ENCODE measurements at regions not wholly inside any gene's neighbourhood (a gene's known extent, or its start where the extent isn't known, plus 50 kb on each side); places are given as distances from the start of the nearest gene placed in this dataset.

DNA sequence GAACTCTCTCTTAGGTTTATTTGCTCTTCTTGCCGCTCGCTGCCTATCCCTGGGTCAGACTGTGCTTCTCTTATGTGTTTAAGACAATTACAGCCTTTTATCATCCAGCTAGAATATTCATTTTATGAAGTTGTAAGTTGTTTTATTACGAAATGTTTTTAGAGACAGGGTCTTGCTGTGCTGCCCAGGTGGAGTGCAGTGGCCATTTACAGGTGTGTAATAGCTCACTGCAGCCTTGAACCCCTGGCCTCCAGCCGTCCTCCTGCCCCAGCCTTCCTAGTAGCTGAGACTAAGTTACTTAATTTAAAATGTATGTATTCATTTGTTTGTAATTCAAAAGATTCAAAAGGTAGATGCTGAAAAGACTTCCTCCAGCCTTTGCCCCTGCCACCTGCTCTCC lies 99.0 kb upstream of the KIF26B start:
- Histone ChIP-seq H3K4me1 (no peaks in the 10 kb centered on the region), H3K27me3 (no peaks in the 10 kb centered on the region), H3K36me3 (no peaks in the 10 kb centered on the region), H3K4me3 (no peak overlapping the region), H3K9me3 (no peaks in the 10 kb centered on the region), H3K27ac (no peak overlapping the region)
- no peak for DNase-seq (ENCODE audit: low spot score in 2 of 2)
- intact Hi-C loops (cut with DNase I), result no loop called here
- TF ChIP-seq, protein P1, sequence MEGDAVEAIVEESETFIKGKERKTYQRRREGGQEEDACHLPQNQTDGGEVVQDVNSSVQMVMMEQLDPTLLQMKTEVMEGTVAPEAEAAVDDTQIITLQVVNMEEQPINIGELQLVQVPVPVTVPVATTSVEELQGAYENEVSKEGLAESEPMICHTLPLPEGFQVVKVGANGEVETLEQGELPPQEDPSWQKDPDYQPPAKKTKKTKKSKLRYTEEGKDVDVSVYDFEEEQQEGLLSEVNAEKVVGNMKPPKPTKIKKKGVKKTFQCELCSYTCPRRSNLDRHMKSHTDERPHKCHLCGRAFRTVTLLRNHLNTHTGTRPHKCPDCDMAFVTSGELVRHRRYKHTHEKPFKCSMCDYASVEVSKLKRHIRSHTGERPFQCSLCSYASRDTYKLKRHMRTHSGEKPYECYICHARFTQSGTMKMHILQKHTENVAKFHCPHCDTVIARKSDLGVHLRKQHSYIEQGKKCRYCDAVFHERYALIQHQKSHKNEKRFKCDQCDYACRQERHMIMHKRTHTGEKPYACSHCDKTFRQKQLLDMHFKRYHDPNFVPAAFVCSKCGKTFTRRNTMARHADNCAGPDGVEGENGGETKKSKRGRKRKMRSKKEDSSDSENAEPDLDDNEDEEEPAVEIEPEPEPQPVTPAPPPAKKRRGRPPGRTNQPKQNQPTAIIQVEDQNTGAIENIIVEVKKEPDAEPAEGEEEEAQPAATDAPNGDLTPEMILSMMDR (IDR thresholded peaks at IDR 0.05), result no peak

- no peak overlapping the region for H3K27ac ChIP-seq
- H3K4me3 ChIP-seq, result no peak overlapping the region
- intact Hi-C loops (cut with DNase I), result no loop called here
Observed at GRCh38 chr1:245054507-245055270, 100.1 kb upstream of the KIF26B start.

DNA sequence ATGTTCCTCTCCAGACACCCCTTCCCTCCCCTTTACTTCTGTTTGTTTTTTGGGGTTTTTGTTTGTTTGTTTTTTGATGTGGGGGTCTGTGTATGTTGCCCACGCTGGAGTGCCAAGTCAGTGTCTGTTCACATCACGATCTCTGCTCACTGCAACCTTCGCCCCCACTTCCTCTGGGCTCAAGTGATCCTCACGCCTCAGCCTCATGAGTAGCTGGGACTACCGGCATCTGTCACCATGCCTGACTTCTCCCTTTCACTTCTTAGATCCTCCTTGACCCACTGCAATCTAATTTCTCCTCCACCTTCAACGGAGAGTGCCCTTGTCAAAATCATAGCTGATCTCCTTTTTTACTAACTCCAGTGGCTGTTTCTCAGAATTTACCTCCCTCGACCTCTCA lies 100.7 kb upstream of the KIF26B start:
- TF ChIP-seq, protein P1 (IDR thresholded peaks at IDR 0.05), result no peak
- H3K36me3 ChIP-seq, result no peaks in the 10 kb centered on the region
- no peaks in the 10 kb centered on the region for H3K9me3 ChIP-seq
- H3K4me3 ChIP-seq, result no peak overlapping the region
- H3K4me1 ChIP-seq, result no peaks in the 10 kb centered on the region
- no peak for DNase-seq (ENCODE audit: low spot score in 2 of 2)
- intact Hi-C loops (cut with DNase I), result no loop called here
- H3K27me3 ChIP-seq, result no peaks in the 10 kb centered on the region
- H3K27ac ChIP-seq, result no peak overlapping the region

More at GRCh38 chr1:245054507-245055270, 100.1 kb upstream of the KIF26B start:
- Histone ChIP-seq H3K36me3 (no peaks in the 10 kb centered on the region), H3K4me1 (no peaks in the 10 kb centered on the region), H3K27me3 (no peaks in the 10 kb centered on the region), H3K9me3 (no peaks in the 10 kb centered on the region)
- TF ChIP-seq, protein P1 (IDR thresholded peaks at IDR 0.05), result no peak
- no peak for DNase-seq (ENCODE audit: low spot score in 2 of 2)

GRCh38 chr1:245052258-245052657 lies 102.5 kb upstream of the KIF26B start:
- intact Hi-C loops (cut with DNase I), result no loop called here

DNA sequence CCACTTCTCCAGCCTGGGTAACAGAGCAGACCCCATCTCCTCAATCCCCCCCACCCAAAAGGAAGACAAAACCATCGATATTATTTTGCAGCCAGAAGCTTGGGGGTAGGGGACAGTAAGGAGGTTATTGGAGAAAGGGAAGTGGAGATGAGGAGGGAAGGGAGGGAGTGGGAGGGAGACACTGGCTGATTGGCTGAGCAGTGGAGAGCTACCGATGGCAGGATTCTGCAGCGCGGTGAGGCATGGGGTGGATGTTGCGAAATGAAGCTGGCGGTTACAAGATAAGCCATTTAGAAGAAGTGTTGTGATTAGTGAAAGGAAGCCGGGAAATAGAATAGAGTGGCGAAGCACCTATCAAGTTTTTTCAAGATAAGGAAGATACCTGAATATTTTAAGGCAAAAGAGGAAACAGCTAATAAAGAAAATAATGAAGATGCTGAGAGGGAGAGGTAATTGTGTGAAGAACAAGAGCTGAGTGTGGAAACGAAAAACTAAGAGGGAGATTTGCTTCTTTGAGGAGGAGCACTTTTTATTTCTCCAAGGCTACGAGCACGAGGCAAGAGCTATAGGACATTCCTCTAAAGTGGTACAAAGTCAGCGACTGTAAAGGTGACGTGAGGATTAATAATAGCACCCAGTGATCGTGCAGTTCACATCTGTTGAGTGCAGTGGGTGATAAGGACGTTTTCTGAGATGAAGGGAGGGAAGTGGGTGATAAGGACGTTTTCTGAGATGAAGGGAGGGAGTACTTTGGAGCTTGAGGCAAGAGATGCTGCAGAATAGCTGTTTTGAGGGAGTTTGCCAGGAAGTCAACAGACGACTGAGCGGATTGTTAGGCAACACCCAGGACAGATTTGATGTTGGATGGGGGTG lies 103.2 kb upstream of the KIF26B start:
- intact Hi-C loops (cut with DNase I), result no loop called here
- DNase-seq (ENCODE audit: low spot score in 2 of 2), result no peak
- TF ChIP-seq, protein P1 (IDR thresholded peaks at IDR 0.05), result no peak
- Histone ChIP-seq H3K27ac (no peak overlapping the region), H3K4me3 (no peak overlapping the region), H3K27me3 (no peaks in the 10 kb centered on the region), H3K36me3 (no peaks in the 10 kb centered on the region), H3K9me3 (no peaks in the 10 kb centered on the region), H3K4me1 (no peaks in the 10 kb centered on the region)

More at GRCh38 chr1:245052258-245052657, 102.5 kb upstream of the KIF26B start:
- Histone ChIP-seq H3K27ac (no peak overlapping the region), H3K4me1 (no peaks in the 10 kb centered on the region), H3K4me3 (no peak overlapping the region), H3K27me3 (no peaks in the 10 kb centered on the region), H3K36me3 (no peaks in the 10 kb centered on the region), H3K9me3 (no peaks in the 10 kb centered on the region)
- no peak for DNase-seq (ENCODE audit: low spot score in 2 of 2)
- TF ChIP-seq, protein P1 (IDR thresholded peaks at IDR 0.05), result no peak

All from ascending aorta (tissue), 2 donors.